IMR-90 (cell line): ENCODE measurements at regions not wholly inside any gene's neighbourhood (a gene's known extent, or its start where the extent isn't known, plus 50 kb on each side); places are given as distances from the start of the nearest gene placed in this dataset.

Experiments
- ATAC-seq: fragments of 200-7000 bp; cut with Tn5 transposase; 2 replicates; pipeline ENCODE4 v1.9.1; 2020; ENCODE audit warnings: low read depth, mild to moderate bottlenecking, moderate library complexity
- BruUV-seq: library from RNA; stranded (reverse); fragments of 400-500 nt; replicated peaks from 2 replicates; lab custom pipeline; 2021; lab: Mats Ljungman, UMichigan
- CTCF ChIA-PET: fragments of 300-600 bp; formaldehyde crosslinking; extraction: SDS; loops from one replicate; lab custom pipeline; 2021; ENCODE audit warnings: antibody characterized with exemption; lab: Yijun Ruan, JAX
- POLR2A ChIA-PET: fragments of 300-600 bp; sonication (Branson Sonifier 250); formaldehyde crosslinking; loops from one replicate; lab custom pipeline; 2022; ENCODE audit warnings: antibody characterized with exemption; ENCODE audit not compliant: unreplicated experiment; lab: Charles Lee
- DNase-seq: peaks from one replicate; pipeline ENCODE4 v3.0.0; 2013
- H2AFZ ChIP-seq: replicated peaks from 2 replicates; pipeline ENCODE3; 2013; ENCODE audit warnings: low read length, mild to moderate bottlenecking; ENCODE audit not compliant: poor library complexity
- H2AK5ac ChIP-seq: 2 replicates; pipeline ENCODE4 v1.6.1; 2013; ENCODE audit warnings: low read depth, low read length, inconsistent platforms
- H2AK9ac ChIP-seq: replicated peaks from 2 replicates; pipeline ENCODE3; 2013; ENCODE audit warnings: mild to moderate bottlenecking, low read depth, low read length, moderate library complexity; ENCODE audit not compliant: poor library complexity
- H2BK120ac ChIP-seq: 2 replicates; pipeline ENCODE4 v1.6.1; 2013; ENCODE audit warnings: low read depth, low read length, inconsistent platforms
- H2BK15ac ChIP-seq: 3 replicates; pipeline ENCODE4 v1.6.1; 2013; ENCODE audit warnings: low read depth, low read length, inconsistent platforms
- H2BK20ac ChIP-seq: 2 replicates; pipeline ENCODE4 v1.6.1; 2013; ENCODE audit warnings: low read depth, mild to moderate bottlenecking, inconsistent platforms, low read length, moderate library complexity
- H2BK5ac ChIP-seq: 2 replicates; pipeline ENCODE4 v1.6.1; 2013; ENCODE audit warnings: mild to moderate bottlenecking, low read depth, low read length, inconsistent platforms; ENCODE audit not compliant: poor library complexity, severe bottlenecking
- H3K14ac ChIP-seq: replicated peaks from 2 replicates; pipeline ENCODE4 v1.6.1; 2013; ENCODE audit warnings: low read depth, low read length, inconsistent platforms
- H3K18ac ChIP-seq: 2 replicates; pipeline ENCODE4 v1.6.1; 2013; ENCODE audit warnings: low read depth, low read length, control low read depth
- H3K23ac ChIP-seq: 2 replicates; pipeline ENCODE4 v1.6.1; 2013; ENCODE audit warnings: low read depth, low read length, inconsistent platforms
- H3K27ac ChIP-seq: 2 replicates; pipeline ENCODE4 v1.5.1; 2013; ENCODE audit warnings: mild to moderate bottlenecking, control low read depth, low read length; ENCODE audit not compliant: insufficient read depth
- H3K27me3 ChIP-seq: 2 replicates; pipeline ENCODE4 v1.6.1; 2013; ENCODE audit warnings: low read length; ENCODE audit not compliant: control insufficient read depth, insufficient read depth
- H3K36me3 ChIP-seq: 2 replicates; pipeline ENCODE4 v1.6.1; 2013; ENCODE audit warnings: low read length, mixed read lengths; ENCODE audit not compliant: control insufficient read depth, insufficient read depth
- H3K4ac ChIP-seq: 2 replicates; pipeline ENCODE4 v1.6.1; 2013; ENCODE audit warnings: low read depth, low read length, inconsistent platforms
- H3K4me1 ChIP-seq: 2 replicates; pipeline ENCODE4 v1.6.1; 2013; ENCODE audit warnings: low read length, mixed read lengths; ENCODE audit not compliant: control insufficient read depth, insufficient read depth
- H3K4me2 ChIP-seq: 2 replicates; pipeline ENCODE4 v1.6.1; 2013; ENCODE audit warnings: low read depth, mild to moderate bottlenecking, control low read depth, low read length, moderate library complexity
- H3K4me3 ChIP-seq: 2 replicates; pipeline ENCODE4 v1.5.1; 2013; ENCODE audit warnings: low read depth, mild to moderate bottlenecking, control low read depth, low read length, moderate library complexity; ENCODE audit not compliant: insufficient read depth
- H3K56ac ChIP-seq: 2 replicates; pipeline ENCODE4 v1.6.1; 2013; ENCODE audit warnings: low read length, inconsistent platforms; ENCODE audit not compliant: insufficient read depth; ENCODE audit errors: extremely low read depth
- H3K79me1 ChIP-seq, 2 experiments: 2 replicates each; pipeline ENCODE4 v1.6.1; 2013; ENCODE audit warnings: low read length in 2 of 2, inconsistent platforms in 1 of 2, low read depth in 1 of 2
- H3K9ac ChIP-seq: 2 replicates; pipeline ENCODE4 v1.6.1; 2013; ENCODE audit warnings: low read depth, low read length, control low read depth
- H3K9me1 ChIP-seq: 2 replicates; pipeline ENCODE4 v1.6.1; 2013; ENCODE audit warnings: low read length, inconsistent platforms; ENCODE audit not compliant: insufficient read depth
- H3K9me3 ChIP-seq: 2 replicates; pipeline ENCODE4 v1.6.1; 2013; ENCODE audit warnings: low read length; ENCODE audit not compliant: control insufficient read depth, insufficient read depth
- H4K20me1 ChIP-seq: 2 replicates; pipeline ENCODE4 v1.6.1; 2013; ENCODE audit warnings: low read length, inconsistent platforms; ENCODE audit not compliant: insufficient read depth
- H4K5ac ChIP-seq: 2 replicates; pipeline ENCODE4 v1.6.1; 2013; ENCODE audit warnings: mild to moderate bottlenecking, low read depth, low read length, control low read depth
- H4K8ac ChIP-seq, 2 experiments: 2 replicates each; pipeline ENCODE4 v1.6.1; 2013; ENCODE audit warnings: low read depth in 2 of 2, low read length in 2 of 2, control low read depth in 1 of 2, inconsistent platforms in 1 of 2
- H4K91ac ChIP-seq: 2 replicates; pipeline ENCODE4 v1.6.1; 2013; ENCODE audit warnings: low read depth, low read length, inconsistent platforms; ENCODE audit not compliant: insufficient read depth
- CEBPB ChIP-seq: IDR thresholded peaks from 2 replicates; pipeline ENCODE4 v1.6.1; 2012; ENCODE audit warnings: low read depth, low read length, improper control_type of control experiment
- CHD1 ChIP-seq: IDR thresholded peaks from 2 replicates; pipeline ENCODE4 v1.6.1; 2012; ENCODE audit warnings: low read depth, low read length, improper control_type of control experiment
- CTCF ChIP-seq: conservative IDR thresholded peaks from 2 replicates; pipeline ENCODE4 v1.5.1; 2012; ENCODE audit warnings: mild to moderate bottlenecking, low read depth, low read length, improper control_type of control experiment
- MAFK ChIP-seq: IDR thresholded peaks from 2 replicates; pipeline ENCODE4 v1.6.1; 2012; ENCODE audit warnings: low read depth, low read length, improper control_type of control experiment
- MXI1 ChIP-seq: IDR thresholded peaks from 2 replicates; pipeline ENCODE4 v1.6.1; 2012; ENCODE audit warnings: low read depth, mild to moderate bottlenecking, low read length, moderate library complexity, borderline replicate concordance
- NFE2L2 ChIP-seq: fragments of 150-350 bp; IDR thresholded peaks from 2 replicates; pipeline ENCODE4 v1.6.1; 2016; ENCODE audit warnings: low read depth, mild to moderate bottlenecking, low read length
- POLR2A ChIP-seq: IDR thresholded peaks from 2 replicates; pipeline ENCODE4 v1.6.1; 2012; ENCODE audit warnings: mild to moderate bottlenecking, low read depth, low read length
- RCOR1 ChIP-seq: IDR thresholded peaks from 2 replicates; pipeline ENCODE4 v1.6.1; 2012; ENCODE audit warnings: mild to moderate bottlenecking, low read length, improper control_type of control experiment; ENCODE audit not compliant: insufficient replicate concordance
- WGBS, 2 experiments: methylation state at CpG; one replicate each; pipeline versions ENCODE4 v1.1.5 to v1.1.7; 2013; ENCODE audit warnings: missing lambda C conversion rate in 2 of 2; ENCODE audit not compliant: insufficient read length in 1 of 2; ENCODE audit errors: extremely low coverage in 2 of 2; 5-methylcytosine and 5-hydroxymethylcytosine counted together
- dilution Hi-C: fragments of 300-500 bp; cut with HindIII; formaldehyde crosslinking; loops from one replicate; pipeline ENCODE4 v1.14.3; 2018; ENCODE audit warnings: low sequenced_read_pairs; ENCODE audit not compliant: unreplicated experiment
- in situ Hi-C: fragments of 300-500 bp; cut with MboI; formaldehyde crosslinking; loops from 3 replicates; pipeline ENCODE4 v1.14.3; 2019; ENCODE audit warnings: low sequenced_read_pairs, inconsistent platforms, mixed read lengths
- intact Hi-C: fragments of 100-400 bp; cut with micrococcal nuclease; formaldehyde crosslinking; loops from 2 replicates; pipeline ENCODE4 v1.10.0; 2022
- TF ChIP-seq, protein P1 (sequence below): fragments of 150-350 bp; IDR thresholded peaks from 2 replicates; pipeline ENCODE4 v1.6.1; 2017; ENCODE audit warnings: mild to moderate bottlenecking, antibody characterized with exemption, low read length, low read depth

- Histone ChIP-seq H3K9me3 (no peaks in the 10 kb centered on the region), H2AFZ (no peak overlapping the region), H2BK20ac (no peak overlapping the region), H3K23ac (no peak overlapping the region), H2BK120ac (no peak overlapping the region), H4K20me1 (no peaks in the 10 kb centered on the region), H3K27ac (no peak overlapping the region), H2BK5ac (peak overlapping the region; percentile 62), H3K4ac (no peak overlapping the region), H3K18ac (no peak overlapping the region), H4K5ac (no peak overlapping the region), H3K56ac (no peak overlapping the region), H3K79me1 (no peaks in the 10 kb centered on the region), H3K9me1 (0 out of 2 replicates have a peak, but pooled peaks cover 3% of the 10 kb centered on the region), H2BK15ac (no peak overlapping the region; the same call in 2 of the 3 replicates), H3K9ac (no peak overlapping the region), H3K27me3 (no peaks in the 10 kb centered on the region), H3K4me3 (no peak overlapping the region), H2AK5ac (no peak overlapping the region), H4K8ac (no peak overlapping the region), H3K4me2 (no peak overlapping the region), H2AK9ac (no peak overlapping the region), H3K14ac (peak overlapping the region; percentile 34; the same call in 1 of the 2 replicates), H3K36me3 (no peaks in the 10 kb centered on the region), H4K91ac (no peak overlapping the region), H3K4me1 (peaks cover 7% of the 10 kb centered on the region)
- BruUV-seq, result no TSS peak
- intact Hi-C loops, result no loop called here
- TF ChIP-seq CHD1 (no peak), POLR2A (no peak), MAFK (no peak), CTCF (no peak), CEBPB (no peak), MXI1 (no peak), RCOR1 (no peak), NFE2L2 (no peak)
- TF ChIP-seq, protein P1, sequence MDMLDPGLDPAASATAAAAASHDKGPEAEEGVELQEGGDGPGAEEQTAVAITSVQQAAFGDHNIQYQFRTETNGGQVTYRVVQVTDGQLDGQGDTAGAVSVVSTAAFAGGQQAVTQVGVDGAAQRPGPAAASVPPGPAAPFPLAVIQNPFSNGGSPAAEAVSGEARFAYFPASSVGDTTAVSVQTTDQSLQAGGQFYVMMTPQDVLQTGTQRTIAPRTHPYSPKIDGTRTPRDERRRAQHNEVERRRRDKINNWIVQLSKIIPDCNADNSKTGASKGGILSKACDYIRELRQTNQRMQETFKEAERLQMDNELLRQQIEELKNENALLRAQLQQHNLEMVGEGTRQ, result no peak
- DNase-seq (peak; percentile 64), ATAC-seq (no peak)
- no CpG with 5 or more reads among the region's 3 CpGs for WGBS, 2 experiments
- dilution Hi-C loops, result no loop called here
- POLR2A ChIA-PET, result no interaction called here
- CTCF ChIA-PET, result no interaction called here
- in situ Hi-C loops, result no loop called here
Measured at GRCh38 chr21:14901482-14901958, 163.3 kb downstream of the NRIP1 start.
